Right lobe of liver (tissue), 4 donors: ENCODE measurements at regions not wholly inside any gene's neighbourhood (a gene's known extent, or its start where the extent isn't known, plus 50 kb on each side); places are given as distances from the start of the nearest gene placed in this dataset.

Source experiments
- CTCF ChIP-seq, 4 donors: fragments of 200-600 bp in 3 of 4; fragments of 450-650 bp in 1 of 4; IDR thresholded peaks; one replicate each; pipeline versions ENCODE4 v1.5.1 to v1.8.0; 2016 to 2022; ENCODE audit warnings: antibody characterized with exemption in 4 of 4, mild to moderate bottlenecking in 2 of 4
- POLR2A ChIP-seq: fragments of 450-650 bp; IDR thresholded peaks from one replicate; pipeline ENCODE4 v1.6.1; 2017; ENCODE audit warnings: antibody characterized with exemption, mild to moderate bottlenecking
- donor health status: DM: no; HTN: no; CAD: no.
- donor health status: DM: no; HTN: no; CAD: no.
- donor health status: DM: no; HTN: yes; CAD: no.

GRCh38 chr5:39484673-39485072 lies 59.9 kb upstream of the DAB2 start:
- TF ChIP-seq CTCF (IDR thresholded peaks at IDR 0.05) (no peak), POLR2A (no peak)
